MM.1S (cell line): ENCODE measurements at regions not wholly inside any gene's neighbourhood (a gene's known extent, or its start where the extent isn't known, plus 50 kb on each side); places are given as distances from the start of the nearest gene placed in this dataset.

Experiments
- EZH2 ChIP-seq: fragments of 300-600 bp; sonication (generic); optimal IDR thresholded peaks from 2 replicates; pipeline ENCODE3; 2017; ENCODE audit warnings: low read depth, mild to moderate bottlenecking, antibody characterized with exemption, low read length, mixed read lengths
- EZH2phosphoT487 ChIP-seq: fragments of 300-600 bp; sonication (generic); IDR thresholded peaks from 2 replicates; pipeline ENCODE4 v1.6.1; 2018; ENCODE audit warnings: antibody characterized with exemption, low read length
- TF ChIP-seq, protein P1 (sequence below): fragments of 300-600 bp; sonication (generic); IDR thresholded peaks from 2 replicates; pipeline ENCODE4 v1.5.1; 2016; ENCODE audit warnings: antibody characterized with exemption, low read length, mixed read lengths

DNA sequence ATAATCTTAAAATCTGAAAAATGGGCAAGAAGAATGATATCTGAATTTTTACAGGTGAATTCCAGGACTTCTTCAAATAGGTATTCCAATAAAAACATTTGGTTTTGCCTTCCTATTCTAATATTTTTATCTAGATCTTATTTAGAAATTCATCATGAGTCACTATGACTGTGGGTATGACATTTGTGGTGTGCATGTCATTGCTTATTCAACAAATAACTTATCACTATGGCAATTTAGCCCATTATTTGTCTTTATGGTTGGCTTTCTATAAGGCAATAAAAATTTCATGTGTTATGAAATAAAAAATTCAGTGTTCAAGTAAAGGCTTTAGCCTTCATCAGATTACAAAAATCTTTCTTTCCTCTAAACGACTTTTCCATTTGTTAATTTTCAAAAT lies 1139.6 kb upstream of the NUDT12 start:
- no peak for TF ChIP-seq EZH2phosphoT487
- TF ChIP-seq, protein P1, sequence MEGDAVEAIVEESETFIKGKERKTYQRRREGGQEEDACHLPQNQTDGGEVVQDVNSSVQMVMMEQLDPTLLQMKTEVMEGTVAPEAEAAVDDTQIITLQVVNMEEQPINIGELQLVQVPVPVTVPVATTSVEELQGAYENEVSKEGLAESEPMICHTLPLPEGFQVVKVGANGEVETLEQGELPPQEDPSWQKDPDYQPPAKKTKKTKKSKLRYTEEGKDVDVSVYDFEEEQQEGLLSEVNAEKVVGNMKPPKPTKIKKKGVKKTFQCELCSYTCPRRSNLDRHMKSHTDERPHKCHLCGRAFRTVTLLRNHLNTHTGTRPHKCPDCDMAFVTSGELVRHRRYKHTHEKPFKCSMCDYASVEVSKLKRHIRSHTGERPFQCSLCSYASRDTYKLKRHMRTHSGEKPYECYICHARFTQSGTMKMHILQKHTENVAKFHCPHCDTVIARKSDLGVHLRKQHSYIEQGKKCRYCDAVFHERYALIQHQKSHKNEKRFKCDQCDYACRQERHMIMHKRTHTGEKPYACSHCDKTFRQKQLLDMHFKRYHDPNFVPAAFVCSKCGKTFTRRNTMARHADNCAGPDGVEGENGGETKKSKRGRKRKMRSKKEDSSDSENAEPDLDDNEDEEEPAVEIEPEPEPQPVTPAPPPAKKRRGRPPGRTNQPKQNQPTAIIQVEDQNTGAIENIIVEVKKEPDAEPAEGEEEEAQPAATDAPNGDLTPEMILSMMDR: no peak
- TF ChIP-seq EZH2: no peak
